Kidney epithelial cell (primary cell): ENCODE measurements at regions not wholly inside any gene's neighbourhood (a gene's known extent, or its start where the extent isn't known, plus 50 kb on each side); places are given as distances from the start of the nearest gene placed in this dataset.

Experiments used
- DNase-seq: peaks from one replicate; pipeline ENCODE4 v3.0.0-alpha.2; 2010; ENCODE audit warnings: low read depth
- H3K27me3 ChIP-seq: 2 replicates; pipeline ENCODE4 v1.6.0; 2011; ENCODE audit warnings: low read length; ENCODE audit not compliant: control insufficient read depth, insufficient read depth
- H3K36me3 ChIP-seq: 2 replicates; pipeline ENCODE4 v1.5.1; 2011; ENCODE audit warnings: low read length; ENCODE audit not compliant: control insufficient read depth, insufficient read depth
- H3K4me3 ChIP-seq: 2 replicates; pipeline ENCODE4 v1.5.1; 2011; ENCODE audit warnings: low read depth, mild to moderate bottlenecking, control low read depth, low read length
- CTCF ChIP-seq: IDR thresholded peaks from 2 replicates; pipeline ENCODE4 v1.5.1; 2011; ENCODE audit warnings: mild to moderate bottlenecking, moderate library complexity, low read length, control low read depth, inconsistent platforms; ENCODE audit not compliant: insufficient read depth, poor library complexity, severe bottlenecking

GRCh38 chr1:182142621-182143020 lies 81.1 kb upstream of the ZNF648 start:
- no peak for DNase-seq
- no peaks in the 10 kb centered on the region for H3K36me3 ChIP-seq
- TF ChIP-seq CTCF, result no peak

GRCh38 chr1:182141040-182141439 lies 79.5 kb upstream of the ZNF648 start:
- DNase-seq, result no peak
- Histone ChIP-seq H3K4me3 (no peak overlapping the region), H3K27me3 (no peaks in the 10 kb centered on the region), H3K36me3 (no peaks in the 10 kb centered on the region)
- TF ChIP-seq CTCF, result no peak

More at GRCh38 chr1:182142621-182143020, 81.1 kb upstream of the ZNF648 start:
- Histone ChIP-seq H3K4me3 (no peak overlapping the region), H3K27me3 (no peaks in the 10 kb centered on the region)

- no peak for DNase-seq
- no peaks in the 10 kb centered on the region for H3K36me3 ChIP-seq
Observed at GRCh38 chr1:182139496-182139895, 78.0 kb upstream of the ZNF648 start.

GRCh38 chr1:182137546-182137945 lies 76.0 kb upstream of the ZNF648 start:
- Histone ChIP-seq H3K36me3 (no peaks in the 10 kb centered on the region), H3K27me3 (no peaks in the 10 kb centered on the region), H3K4me3 (no peak overlapping the region)
- no peak for TF ChIP-seq CTCF
- no peak for DNase-seq

More at GRCh38 chr1:182139496-182139895, 78.0 kb upstream of the ZNF648 start:
- TF ChIP-seq CTCF, result no peak
- no peaks in the 10 kb centered on the region for H3K27me3 ChIP-seq
- H3K4me3 ChIP-seq, result no peak overlapping the region

GRCh38 chr1:182135946-182136345 lies 74.4 kb upstream of the ZNF648 start:
- Histone ChIP-seq H3K4me3 (no peak overlapping the region), H3K36me3 (no peaks in the 10 kb centered on the region), H3K27me3 (no peaks in the 10 kb centered on the region)
- no peak for DNase-seq
- TF ChIP-seq CTCF, result no peak

GRCh38 chr1:182134257-182134656 lies 72.7 kb upstream of the ZNF648 start:
- no peak for DNase-seq
- TF ChIP-seq CTCF, result no peak
- Histone ChIP-seq H3K36me3 (no peaks in the 10 kb centered on the region), H3K27me3 (no peaks in the 10 kb centered on the region), H3K4me3 (no peak overlapping the region)
